Endothelial cell of umbilical vein (primary cell): ENCODE measurements at regions not wholly inside any gene's neighbourhood (a gene's known extent, or its start where the extent isn't known, plus 50 kb on each side); places are given as distances from the start of the nearest gene placed in this dataset.

Source experiments
- BruUV-seq: library from RNA; stranded (reverse); fragments of 400-500 nt; replicated peaks from 2 replicates; lab custom pipeline; 2021; lab: Mats Ljungman, UMichigan
- CTCF ChIA-PET: fragments of 300-600, 350-600 bp; sonication (Branson Sonifier 250); formaldehyde crosslinking; loops from one replicate; lab custom pipeline; 2021; ENCODE audit warnings: antibody characterized with exemption, inconsistent platforms; lab: Charles Lee
- POLR2A ChIA-PET: fragments of 300-600, 350-600 bp; sonication (Branson Sonifier 250); formaldehyde crosslinking; loops from one replicate; lab custom pipeline; 2021; ENCODE audit warnings: antibody characterized with exemption, inconsistent platforms; lab: Charles Lee
- DNase-seq: peaks from one replicate; pipeline ENCODE4 v3.0.0-alpha.2; 2011; ENCODE audit warnings: low read depth, low spot score
- FAIRE-seq: peaks from 2 replicates; lab custom pipeline; 2011; peaks lifted over from hg19 to GRCh38; lab: Jason Lieb, UNC
- H2AFZ ChIP-seq: 2 replicates; pipeline ENCODE4 v1.6.0; 2012; ENCODE audit warnings: low read depth, low read length, control low read depth, inconsistent platforms
- H3K27ac ChIP-seq: 2 replicates; pipeline ENCODE4 v1.5.1; 2011; ENCODE audit warnings: low read depth, mild to moderate bottlenecking, control low read depth, low read length, moderate library complexity; ENCODE audit not compliant: insufficient read depth
- H3K27me3 ChIP-seq, 2 experiments: 2 replicates each; pipeline versions ENCODE4 v1.6.0 to v1.6.1; 2011; ENCODE audit warnings: low read length in 2 of 2, mixed read lengths in 1 of 2; ENCODE audit not compliant: control insufficient read depth in 2 of 2, insufficient read depth in 2 of 2
- H3K36me3 ChIP-seq, 2 experiments: 2 replicates in 1 of 2; 3 replicates in 1 of 2; pipeline ENCODE4 v1.5.1; 2011; ENCODE audit warnings: low read length in 2 of 2, mild to moderate bottlenecking in 1 of 2, moderate library complexity in 1 of 2; ENCODE audit not compliant: control insufficient read depth in 2 of 2, insufficient read depth in 2 of 2; ENCODE audit errors: extremely low read depth in 1 of 2
- H3K4me1 ChIP-seq: 3 replicates; pipeline ENCODE4 v1.5.1; 2011; ENCODE audit warnings: mild to moderate bottlenecking, low read length; ENCODE audit not compliant: control insufficient read depth, insufficient read depth; ENCODE audit errors: extremely low read depth
- H3K4me2 ChIP-seq: 2 replicates; pipeline ENCODE4 v1.6.1; 2011; ENCODE audit warnings: low read length, control low read depth, mixed read lengths; ENCODE audit not compliant: insufficient read depth
- H3K4me3 ChIP-seq, 3 experiments: fragments of 200-600 bp in 1 of 3; sonication (generic), shearing (Covaris generic) in 1 of 3; replicated peaks in 1 of 3; 2 replicates each; pipeline ENCODE4 v1.5.1; 2011 to 2016; ENCODE audit warnings: control low read depth in 3 of 3, low read length in 3 of 3, mild to moderate bottlenecking in 2 of 3, inconsistent platforms in 1 of 3, low read depth in 1 of 3, moderate library complexity in 1 of 3; ENCODE audit not compliant: insufficient read depth in 1 of 3
- H3K79me2 ChIP-seq: 2 replicates; pipeline ENCODE4 v1.6.0; 2012; ENCODE audit warnings: low read length, inconsistent platforms; ENCODE audit not compliant: control insufficient read depth, insufficient read depth
- H3K9ac ChIP-seq: replicated peaks from 2 replicates; pipeline ENCODE3; 2011; ENCODE audit warnings: low read length, control low read depth; ENCODE audit not compliant: insufficient read depth; ENCODE audit errors: extremely low read depth
- H3K9me1 ChIP-seq: replicated peaks from 3 replicates; pipeline ENCODE4 v1.6.0; 2011; ENCODE audit warnings: mild to moderate bottlenecking, low read length; ENCODE audit not compliant: control insufficient read depth, insufficient read depth; ENCODE audit errors: extremely low read depth
- H3K9me3 ChIP-seq: replicated peaks from 2 replicates; pipeline ENCODE4 v1.5.1; 2012; ENCODE audit warnings: low read length, inconsistent platforms; ENCODE audit not compliant: control insufficient read depth, insufficient read depth
- H4K20me1 ChIP-seq: replicated peaks from 2 replicates; pipeline ENCODE3; 2011; ENCODE audit warnings: mild to moderate bottlenecking, low read length; ENCODE audit not compliant: control insufficient read depth, insufficient read depth; ENCODE audit errors: extremely low read depth
- FOS ChIP-seq: IDR thresholded peaks from 2 replicates; pipeline ENCODE4 v1.6.1; 2011; ENCODE audit warnings: mild to moderate bottlenecking, low read length, moderate library complexity, borderline replicate concordance; ENCODE audit not compliant: insufficient read depth
- GATA2 ChIP-seq: IDR thresholded peaks from 2 replicates; pipeline ENCODE4 v1.7.0; 2011; ENCODE audit warnings: low read depth, mild to moderate bottlenecking, moderate library complexity, mixed read lengths, low read length; ENCODE audit not compliant: insufficient read length, insufficient read depth
- JUN ChIP-seq: IDR thresholded peaks from 2 replicates; pipeline ENCODE4 v1.6.1; 2011; ENCODE audit warnings: borderline replicate concordance, low read depth; ENCODE audit not compliant: insufficient read length, insufficient read depth
- MYC ChIP-seq: IDR thresholded peaks from one replicate; pipeline ENCODE4 v1.6.1; 2011; ENCODE audit warnings: mild to moderate bottlenecking, low read depth, low read length
- POLR2A ChIP-seq: IDR thresholded peaks from 2 replicates; pipeline ENCODE4 v1.6.1; 2012; ENCODE audit warnings: low read depth, mild to moderate bottlenecking, control low read depth, low read length
- POLR2AphosphoS5 ChIP-seq: IDR thresholded peaks from 2 replicates; pipeline ENCODE4 v1.6.1; 2012; ENCODE audit warnings: low read depth, mild to moderate bottlenecking, control low read depth, low read length, moderate library complexity; ENCODE audit not compliant: insufficient read depth
- dilution Hi-C: fragments of 300-500 bp; cut with MboI; formaldehyde crosslinking; loops from one replicate; pipeline ENCODE4 v1.15.0; 2019; ENCODE audit warnings: low sequenced_read_pairs; ENCODE audit not compliant: extremely low pct_ligation_motif_present
- intact Hi-C: fragments of 100-400 bp; cut with micrococcal nuclease; formaldehyde crosslinking; loops from one replicate; pipeline ENCODE4 v1.10.0; 2022
- TF ChIP-seq, protein P1 (sequence below): IDR thresholded peaks from 2 replicates; pipeline ENCODE4 v1.6.1; 2011; ENCODE audit not compliant: insufficient read depth, insufficient read length
- TF ChIP-seq, protein P2 (sequence below), 2 donors: IDR thresholded peaks; 1 replicate in 1 of 2; 2 replicates in 1 of 2; pipeline ENCODE4 v1.5.1; 2011; ENCODE audit warnings: low read length in 2 of 2, mild to moderate bottlenecking in 2 of 2, moderate library complexity in 2 of 2, control low read depth in 1 of 2, inconsistent platforms in 1 of 2, low read depth in 1 of 2; ENCODE audit not compliant: insufficient read depth in 1 of 2; ENCODE audit errors: extremely low read depth in 1 of 2

DNA sequence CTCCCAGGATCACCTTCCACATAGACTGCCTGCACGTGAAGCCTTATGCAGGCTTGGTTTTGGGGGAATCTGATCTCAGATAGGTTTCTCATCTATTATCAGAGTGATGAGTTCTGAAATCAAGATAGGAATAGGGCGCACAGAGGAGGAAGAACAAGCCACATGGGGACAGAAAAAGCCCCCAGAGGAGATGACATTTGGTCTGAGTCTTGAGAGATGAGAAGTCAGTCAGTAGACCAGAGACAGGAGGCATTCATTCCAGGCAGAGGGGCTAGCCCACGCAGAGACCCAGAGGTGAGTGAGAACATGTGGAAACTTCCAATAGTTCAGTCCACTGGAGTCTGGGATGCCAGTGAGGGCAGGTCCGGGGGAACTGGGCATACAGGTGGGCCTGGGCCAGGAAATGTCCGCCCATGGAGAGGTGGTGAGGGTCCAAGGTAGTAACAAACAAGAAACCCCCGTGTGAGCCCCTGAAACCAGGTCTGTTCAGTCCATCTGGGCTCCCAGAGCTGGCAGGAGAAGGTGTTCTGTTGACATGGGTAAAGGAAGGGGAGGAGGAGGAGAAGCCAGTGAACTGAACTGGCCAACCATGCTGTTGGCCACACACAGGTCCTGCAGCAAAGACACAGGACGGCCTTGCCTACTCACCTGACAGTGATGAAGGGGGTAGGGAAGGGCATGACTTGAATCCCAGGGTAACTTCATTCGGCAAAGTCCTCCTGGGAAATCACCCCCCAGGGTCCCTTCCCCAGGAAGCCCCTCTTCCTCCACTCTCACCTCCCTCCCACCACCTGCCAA, 69.3 kb upstream of the SMNDC1 start:
- Histone ChIP-seq H3K9me1 (no peaks in the 10 kb centered on the region), H3K9ac (no peak overlapping the region), H2AFZ (no peak overlapping the region), H3K27me3 (no peaks in the 10 kb centered on the region), H3K36me3 (no peaks in the 10 kb centered on the region), H3K4me2 (no peak overlapping the region), H3K79me2 (no peaks in the 10 kb centered on the region), H3K9me3 (no peaks in the 10 kb centered on the region), H3K4me3 (no peak overlapping the region), H3K27ac (no peak overlapping the region), H3K4me1 (peaks cover 22% of the 10 kb centered on the region), H4K20me1 (no peaks in the 10 kb centered on the region)
- dilution Hi-C loops: no loop called here
- TF ChIP-seq GATA2 (no peak), POLR2AphosphoS5 (no peak), POLR2A (no peak), MYC (no peak), FOS (no peak), JUN (no peak)
- TF ChIP-seq, protein P1, sequence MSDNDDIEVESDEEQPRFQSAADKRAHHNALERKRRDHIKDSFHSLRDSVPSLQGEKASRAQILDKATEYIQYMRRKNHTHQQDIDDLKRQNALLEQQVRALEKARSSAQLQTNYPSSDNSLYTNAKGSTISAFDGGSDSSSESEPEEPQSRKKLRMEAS: no peak
- TF ChIP-seq, protein P2, sequence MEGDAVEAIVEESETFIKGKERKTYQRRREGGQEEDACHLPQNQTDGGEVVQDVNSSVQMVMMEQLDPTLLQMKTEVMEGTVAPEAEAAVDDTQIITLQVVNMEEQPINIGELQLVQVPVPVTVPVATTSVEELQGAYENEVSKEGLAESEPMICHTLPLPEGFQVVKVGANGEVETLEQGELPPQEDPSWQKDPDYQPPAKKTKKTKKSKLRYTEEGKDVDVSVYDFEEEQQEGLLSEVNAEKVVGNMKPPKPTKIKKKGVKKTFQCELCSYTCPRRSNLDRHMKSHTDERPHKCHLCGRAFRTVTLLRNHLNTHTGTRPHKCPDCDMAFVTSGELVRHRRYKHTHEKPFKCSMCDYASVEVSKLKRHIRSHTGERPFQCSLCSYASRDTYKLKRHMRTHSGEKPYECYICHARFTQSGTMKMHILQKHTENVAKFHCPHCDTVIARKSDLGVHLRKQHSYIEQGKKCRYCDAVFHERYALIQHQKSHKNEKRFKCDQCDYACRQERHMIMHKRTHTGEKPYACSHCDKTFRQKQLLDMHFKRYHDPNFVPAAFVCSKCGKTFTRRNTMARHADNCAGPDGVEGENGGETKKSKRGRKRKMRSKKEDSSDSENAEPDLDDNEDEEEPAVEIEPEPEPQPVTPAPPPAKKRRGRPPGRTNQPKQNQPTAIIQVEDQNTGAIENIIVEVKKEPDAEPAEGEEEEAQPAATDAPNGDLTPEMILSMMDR (IDR thresholded peaks at IDR 0.05; ENCODE audit: extremely low read depth in 1 of 2, insufficient read depth in 1 of 2, low read depth in 1 of 2, low read length in 2 of 2): no peak
- CTCF ChIA-PET: interaction anchor here (3.4 kb wide), 1 partner anchor 19 kb away, joined by 14 read pairs; no protein-coding TSS in a partner anchor
- intact Hi-C loops: no loop called here
- POLR2A ChIA-PET: no interaction called here
- DNase-seq (no peak), FAIRE-seq (no peak)
- no TSS peak for BruUV-seq
